GM12878 (cell line): ENCODE measurements at regions not wholly inside any gene's neighbourhood (a gene's known extent, or its start where the extent isn't known, plus 50 kb on each side); places are given as distances from the start of the nearest gene placed in this dataset.

Source experiments
- CTCF ChIP-seq, 3 experiments: IDR thresholded peaks in 2 of 3; conservative IDR thresholded peaks in 1 of 3; 2 replicates each; pipeline ENCODE4 v1.5.1; 2011; ENCODE audit warnings: low read depth in 3 of 3, low read length in 3 of 3, mild to moderate bottlenecking in 3 of 3, control low read depth in 2 of 3, moderate library complexity in 2 of 3, inconsistent platforms in 1 of 3, mixed read lengths in 1 of 3; ENCODE audit not compliant: control insufficient read depth in 2 of 3, insufficient read depth in 1 of 3; ENCODE audit errors: extremely low read depth in 1 of 3
- RAD51 ChIP-seq: fragments of 450-650 bp; IDR thresholded peaks from 2 replicates; pipeline ENCODE4 v1.6.1; 2016; ENCODE audit warnings: moderate library complexity, mild to moderate bottlenecking, inconsistent platforms
- ZBTB4 ChIP-seq: fragments of 450-650 bp; formaldehyde crosslinking; IDR thresholded peaks from 2 replicates; pipeline ENCODE4 v1.4.0; 2022; ENCODE audit warnings: mild to moderate bottlenecking, moderate library complexity

- no peak for TF ChIP-seq CTCF (IDR thresholded peaks at IDR 0.05 in 2 of 3, conservative IDR thresholded peaks at IDR 0.05 in 1 of 3; ENCODE audit: control insufficient read depth in 2 of 3, extremely low read depth in 1 of 3, insufficient read depth in 1 of 3, low read depth in 3 of 3, low read length in 3 of 3)
- TF ChIP-seq ZBTB4 (CRISPR knock-in tag), result no peak
- no peak for TF ChIP-seq RAD51
Observed at GRCh38 chr4:104365618-104366017, 129.1 kb downstream of the CXXC4 start.
